ENCODE measurements at regions not wholly inside any gene's neighbourhood (a gene's known extent, or its start where the extent isn't known, plus 50 kb on each side); places are given as distances from the start of the nearest gene placed in this dataset.

DNA sequence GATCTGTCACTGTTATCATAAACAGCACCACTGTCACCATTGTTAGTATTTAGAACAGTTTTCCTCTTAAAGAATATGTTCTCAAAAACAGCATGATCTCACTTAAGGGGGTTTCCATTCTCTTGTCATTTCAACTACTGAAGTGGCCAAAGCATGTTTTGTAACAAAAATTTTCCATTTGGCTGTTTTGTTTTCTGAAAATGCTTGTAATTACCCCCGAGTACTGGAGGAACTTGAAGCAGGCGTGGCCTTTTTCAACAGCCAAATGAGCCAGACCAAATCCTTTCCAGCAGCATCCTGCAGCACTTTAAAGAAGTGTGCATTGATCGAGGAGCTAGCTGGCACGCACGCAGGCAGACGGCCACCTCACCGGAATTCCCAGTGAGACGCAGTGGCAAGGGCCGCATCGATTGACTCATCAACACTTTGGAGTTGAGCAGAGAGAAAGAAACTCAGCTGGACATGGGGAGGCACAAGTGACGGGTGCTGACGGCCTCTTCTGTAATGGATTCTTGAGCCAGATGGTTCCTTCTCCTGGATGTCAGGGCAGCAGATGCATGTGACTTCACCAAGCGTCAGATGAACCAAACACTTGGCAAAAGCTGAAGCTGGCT lies 234.3 kb upstream of the IGF1R start:
- Histone ChIP-seq H3K4me3 (replicated peaks; ENCODE audit: insufficient read depth, low read length) (no peak overlapping the region), H3K27me3 (ENCODE audit: insufficient read depth, poor library complexity, severe bottlenecking) (peaks cover 2% of the 10 kb centered on the region), H3K27ac (replicated peaks) (no peak overlapping the region)
- TF ChIP-seq REST (IDR thresholded peaks at IDR 0.05; ENCODE audit: insufficient replicate concordance, low read depth) (no peak), GABPA (IDR thresholded peaks at IDR 0.05; ENCODE audit: low read depth) (no peak), POLR2AphosphoS5 (IDR thresholded peaks at IDR 0.05; ENCODE audit: low read depth) (no peak), SPI1 (IDR thresholded peaks at IDR 0.05; ENCODE audit: borderline replicate concordance, low read depth) (no peak)
- TF ChIP-seq, protein P1, sequence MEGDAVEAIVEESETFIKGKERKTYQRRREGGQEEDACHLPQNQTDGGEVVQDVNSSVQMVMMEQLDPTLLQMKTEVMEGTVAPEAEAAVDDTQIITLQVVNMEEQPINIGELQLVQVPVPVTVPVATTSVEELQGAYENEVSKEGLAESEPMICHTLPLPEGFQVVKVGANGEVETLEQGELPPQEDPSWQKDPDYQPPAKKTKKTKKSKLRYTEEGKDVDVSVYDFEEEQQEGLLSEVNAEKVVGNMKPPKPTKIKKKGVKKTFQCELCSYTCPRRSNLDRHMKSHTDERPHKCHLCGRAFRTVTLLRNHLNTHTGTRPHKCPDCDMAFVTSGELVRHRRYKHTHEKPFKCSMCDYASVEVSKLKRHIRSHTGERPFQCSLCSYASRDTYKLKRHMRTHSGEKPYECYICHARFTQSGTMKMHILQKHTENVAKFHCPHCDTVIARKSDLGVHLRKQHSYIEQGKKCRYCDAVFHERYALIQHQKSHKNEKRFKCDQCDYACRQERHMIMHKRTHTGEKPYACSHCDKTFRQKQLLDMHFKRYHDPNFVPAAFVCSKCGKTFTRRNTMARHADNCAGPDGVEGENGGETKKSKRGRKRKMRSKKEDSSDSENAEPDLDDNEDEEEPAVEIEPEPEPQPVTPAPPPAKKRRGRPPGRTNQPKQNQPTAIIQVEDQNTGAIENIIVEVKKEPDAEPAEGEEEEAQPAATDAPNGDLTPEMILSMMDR (IDR thresholded peaks at IDR 0.05; ENCODE audit: insufficient read depth, low read length): no peak
- DNase-seq (ENCODE audit: low read depth in 1 of 2, low spot score in 1 of 2): no peak

DNA sequence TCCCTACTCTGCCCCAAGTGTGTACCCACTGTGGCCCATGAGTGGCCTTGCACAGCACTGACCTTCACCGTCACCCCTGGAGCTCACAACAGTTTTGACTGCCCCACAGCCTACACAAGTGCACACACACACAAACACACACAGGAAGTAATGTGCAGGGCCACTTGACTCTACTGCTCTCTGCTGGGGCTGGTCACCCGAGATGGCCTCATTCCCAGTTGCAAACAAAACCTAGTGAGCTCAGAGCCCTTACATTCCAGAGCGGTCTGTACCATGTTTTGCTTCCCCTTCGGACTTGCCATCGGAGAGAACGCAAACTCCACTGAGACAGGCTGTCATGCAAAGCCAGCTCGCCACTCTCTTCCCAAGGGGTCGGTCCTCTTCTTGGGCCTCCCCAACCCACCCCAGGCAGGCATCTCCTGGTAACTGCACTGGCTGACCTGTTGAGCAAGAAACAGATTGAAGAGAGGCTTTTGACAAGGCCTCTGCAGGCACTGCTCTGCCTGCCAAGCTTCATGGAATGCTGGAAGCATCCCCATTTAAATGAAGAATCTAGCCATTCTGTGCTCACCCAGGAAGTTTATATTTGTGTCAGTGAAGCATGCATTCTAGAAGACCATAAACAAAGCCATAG lies 232.0 kb upstream of the IGF1R start:
- Histone ChIP-seq H3K4me3 (replicated peaks; ENCODE audit: insufficient read depth, low read length) (no peak overlapping the region), H3K27me3 (ENCODE audit: insufficient read depth, poor library complexity, severe bottlenecking) (peaks cover 12% of the 10 kb centered on the region), H3K27ac (replicated peaks) (no peak overlapping the region)
- no peak for TF ChIP-seq GABPA (IDR thresholded peaks at IDR 0.05; ENCODE audit: low read depth)
- TF ChIP-seq POLR2AphosphoS5 (IDR thresholded peaks at IDR 0.05; ENCODE audit: low read depth): no peak
- TF ChIP-seq, protein P1 (IDR thresholded peaks at IDR 0.05; ENCODE audit: insufficient read depth, low read length): no peak
- TF ChIP-seq REST (IDR thresholded peaks at IDR 0.05; ENCODE audit: insufficient replicate concordance, low read depth): no peak
- no peak for TF ChIP-seq SPI1 (IDR thresholded peaks at IDR 0.05; ENCODE audit: borderline replicate concordance, low read depth)
- DNase-seq (ENCODE audit: low read depth in 1 of 2, low spot score in 1 of 2): no peak

- DNase-seq (ENCODE audit: low read depth in 1 of 2, low spot score in 1 of 2): no peak
- H3K4me3 ChIP-seq (replicated peaks; ENCODE audit: insufficient read depth, low read length): no peak overlapping the region
- H3K27me3 ChIP-seq (ENCODE audit: insufficient read depth, poor library complexity, severe bottlenecking): peaks cover 14% of the 10 kb centered on the region
- no peak overlapping the region for H3K27ac ChIP-seq (replicated peaks)
- no peak for TF ChIP-seq GABPA (IDR thresholded peaks at IDR 0.05; ENCODE audit: low read depth)
- TF ChIP-seq, protein P1 (IDR thresholded peaks at IDR 0.05; ENCODE audit: insufficient read depth, low read length): no peak
- no peak for TF ChIP-seq POLR2AphosphoS5 (IDR thresholded peaks at IDR 0.05; ENCODE audit: low read depth)
- no peak for TF ChIP-seq REST (IDR thresholded peaks at IDR 0.05; ENCODE audit: insufficient replicate concordance, low read depth)
- TF ChIP-seq SPI1 (IDR thresholded peaks at IDR 0.05; ENCODE audit: borderline replicate concordance, low read depth): no peak
Observed at GRCh38 chr15:98417346-98417745, 231.0 kb upstream of the IGF1R start.
